Osteoblast (primary cell): ENCODE measurements at regions not wholly inside any gene's neighbourhood (a gene's known extent, or its start where the extent isn't known, plus 50 kb on each side); places are given as distances from the start of the nearest gene placed in this dataset.

ENCODE experiments used
- DNase-seq: peaks from one replicate; pipeline ENCODE4 v3.0.0; 2011; ENCODE audit warnings: low spot score, mixed read lengths; ENCODE audit not compliant: insufficient read length; ENCODE audit errors: missing footprints
- H2AFZ ChIP-seq: 2 replicates; pipeline ENCODE4 v1.6.0; 2011; ENCODE audit warnings: mild to moderate bottlenecking, low read length
- H3K27ac ChIP-seq: 2 replicates; pipeline ENCODE4 v1.5.1; 2011; ENCODE audit warnings: mild to moderate bottlenecking, low read depth, low read length, moderate library complexity
- H3K27me3 ChIP-seq: 2 replicates; pipeline ENCODE4 v1.6.0; 2012; ENCODE audit warnings: mild to moderate bottlenecking, control low read depth, inconsistent platforms, low read length, moderate library complexity; ENCODE audit not compliant: insufficient read depth
- H3K36me3 ChIP-seq: 2 replicates; pipeline ENCODE4 v1.5.1; 2011; ENCODE audit warnings: mild to moderate bottlenecking, low read length, control low read depth, moderate library complexity; ENCODE audit not compliant: insufficient read depth
- H3K4me1 ChIP-seq: 2 replicates; pipeline ENCODE4 v1.5.1; 2011; ENCODE audit warnings: mild to moderate bottlenecking, low read length, control low read depth, moderate library complexity; ENCODE audit not compliant: insufficient read depth
- H3K4me2 ChIP-seq: 2 replicates; pipeline ENCODE4 v1.6.0; 2011; ENCODE audit warnings: mild to moderate bottlenecking, low read length; ENCODE audit not compliant: insufficient read depth
- H3K4me3 ChIP-seq: fragments of 200-600 bp; sonication (generic); 3 replicates; pipeline ENCODE4 v1.5.1; 2012; ENCODE audit warnings: mild to moderate bottlenecking, low read length, inconsistent platforms; ENCODE audit not compliant: insufficient read depth
- H3K79me2 ChIP-seq: 2 replicates; pipeline ENCODE4 v1.6.0; 2012; ENCODE audit warnings: mild to moderate bottlenecking, low read length, control low read depth, inconsistent platforms; ENCODE audit not compliant: insufficient read depth
- H3K9me3 ChIP-seq: 2 replicates; pipeline ENCODE4 v1.5.1; 2011; ENCODE audit warnings: low read depth, low read length, control low read depth
- H4K20me1 ChIP-seq: 2 replicates; pipeline ENCODE4 v1.6.0; 2012; ENCODE audit warnings: mild to moderate bottlenecking, low read length, control low read depth; ENCODE audit not compliant: insufficient read depth
- TF ChIP-seq, protein P1 (sequence below): IDR thresholded peaks from 2 replicates; pipeline ENCODE4 v1.5.1; 2011; ENCODE audit warnings: mild to moderate bottlenecking, low read depth, low read length, moderate library complexity; ENCODE audit errors: extremely low read depth

DNA sequence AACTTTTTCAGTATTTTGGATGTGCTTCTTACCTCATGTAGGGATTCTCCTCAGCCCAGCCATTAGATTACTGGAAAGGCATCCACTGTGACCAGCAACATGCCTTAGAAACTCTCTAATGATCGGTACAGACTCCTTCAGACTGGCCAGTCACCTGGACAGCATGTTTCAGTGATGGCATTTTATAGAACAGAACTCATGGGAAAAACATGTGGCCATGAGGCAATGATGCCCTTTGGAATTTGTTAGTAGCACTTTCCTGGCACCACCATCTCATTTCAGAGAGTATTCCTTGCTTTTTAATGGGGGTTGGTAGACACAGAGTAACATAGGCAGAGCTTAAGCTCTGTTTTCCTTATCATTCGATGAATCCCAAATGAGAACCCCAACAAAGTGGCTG is 72.1 kb upstream of the FAM98A start:
- TF ChIP-seq, protein P1, sequence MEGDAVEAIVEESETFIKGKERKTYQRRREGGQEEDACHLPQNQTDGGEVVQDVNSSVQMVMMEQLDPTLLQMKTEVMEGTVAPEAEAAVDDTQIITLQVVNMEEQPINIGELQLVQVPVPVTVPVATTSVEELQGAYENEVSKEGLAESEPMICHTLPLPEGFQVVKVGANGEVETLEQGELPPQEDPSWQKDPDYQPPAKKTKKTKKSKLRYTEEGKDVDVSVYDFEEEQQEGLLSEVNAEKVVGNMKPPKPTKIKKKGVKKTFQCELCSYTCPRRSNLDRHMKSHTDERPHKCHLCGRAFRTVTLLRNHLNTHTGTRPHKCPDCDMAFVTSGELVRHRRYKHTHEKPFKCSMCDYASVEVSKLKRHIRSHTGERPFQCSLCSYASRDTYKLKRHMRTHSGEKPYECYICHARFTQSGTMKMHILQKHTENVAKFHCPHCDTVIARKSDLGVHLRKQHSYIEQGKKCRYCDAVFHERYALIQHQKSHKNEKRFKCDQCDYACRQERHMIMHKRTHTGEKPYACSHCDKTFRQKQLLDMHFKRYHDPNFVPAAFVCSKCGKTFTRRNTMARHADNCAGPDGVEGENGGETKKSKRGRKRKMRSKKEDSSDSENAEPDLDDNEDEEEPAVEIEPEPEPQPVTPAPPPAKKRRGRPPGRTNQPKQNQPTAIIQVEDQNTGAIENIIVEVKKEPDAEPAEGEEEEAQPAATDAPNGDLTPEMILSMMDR, result no peak
- no peak overlapping the region for H2AFZ ChIP-seq

DNA sequence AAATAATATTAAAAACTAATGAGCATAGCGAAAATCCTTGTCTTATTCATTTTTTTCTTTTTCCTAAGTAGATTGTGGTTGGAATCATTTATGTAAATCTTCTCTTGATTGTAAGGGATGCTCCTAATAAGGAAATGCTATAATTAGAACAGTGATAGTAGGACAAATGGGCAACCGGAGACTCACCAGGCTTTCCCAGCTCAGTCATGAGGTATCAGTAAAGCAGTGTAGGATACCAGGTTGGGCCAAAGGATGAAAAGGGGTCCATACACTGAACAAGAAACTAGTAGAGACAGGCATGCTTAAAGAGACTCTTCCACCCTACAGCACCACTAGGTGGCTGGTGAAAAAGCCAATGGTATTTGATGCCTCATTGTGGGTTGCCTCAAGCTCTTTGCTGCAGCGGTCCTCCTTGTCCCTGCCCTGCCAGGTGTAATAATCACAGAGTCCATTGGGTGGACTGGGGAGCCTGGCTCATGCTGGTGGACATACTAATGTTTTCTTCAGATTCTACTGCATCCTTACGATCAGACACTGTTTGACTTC is 71.4 kb upstream of the FAM98A start:
- no peak overlapping the region for H3K4me3 ChIP-seq
- H4K20me1 ChIP-seq, result no peaks in the 10 kb centered on the region
- H3K27ac ChIP-seq, result no peak overlapping the region
- H3K79me2 ChIP-seq, result no peaks in the 10 kb centered on the region
- no peaks in the 10 kb centered on the region for H3K36me3 ChIP-seq
- no peak for DNase-seq
- no peak overlapping the region for H3K4me2 ChIP-seq
- H3K4me1 ChIP-seq, result no peaks in the 10 kb centered on the region
- H2AFZ ChIP-seq, result no peak overlapping the region
- TF ChIP-seq, protein P1, result peak; percentile 12
- H3K27me3 ChIP-seq, result no peaks in the 10 kb centered on the region
- H3K9me3 ChIP-seq, result no peaks in the 10 kb centered on the region

More for the DNA sequence above, 72.1 kb upstream of the FAM98A start:
- no peaks in the 10 kb centered on the region for H3K4me1 ChIP-seq
- no peaks in the 10 kb centered on the region for H4K20me1 ChIP-seq
- no peak overlapping the region for H3K4me2 ChIP-seq
- H3K27me3 ChIP-seq, result no peaks in the 10 kb centered on the region
- no peaks in the 10 kb centered on the region for H3K36me3 ChIP-seq
- no peaks in the 10 kb centered on the region for H3K9me3 ChIP-seq
- H3K79me2 ChIP-seq, result no peaks in the 10 kb centered on the region
- H3K27ac ChIP-seq, result no peak overlapping the region
- no peak for DNase-seq
- no peak overlapping the region for H3K4me3 ChIP-seq

DNA sequence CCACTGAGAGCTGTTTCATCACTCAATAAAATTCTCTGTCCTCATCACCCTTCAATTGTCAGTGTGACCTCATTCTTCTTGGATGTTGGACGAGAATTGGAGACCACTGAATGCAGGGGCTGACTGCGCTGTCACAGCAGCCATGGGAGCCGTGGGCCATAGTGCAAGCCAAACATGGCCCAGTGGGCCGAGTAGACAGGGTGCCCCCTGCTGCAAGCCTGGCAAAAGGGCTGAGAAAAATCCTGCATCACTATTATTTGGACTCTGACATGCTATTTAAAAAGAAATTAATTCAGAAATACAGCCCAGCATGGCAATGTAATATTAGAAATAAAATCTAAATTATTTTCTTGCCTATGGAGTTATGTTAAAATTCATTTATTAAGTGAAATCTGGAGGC is 67.8 kb upstream of the FAM98A start:
- TF ChIP-seq, protein P1, result no peak
- no peaks in the 10 kb centered on the region for H3K4me1 ChIP-seq
- no peak overlapping the region for H3K4me2 ChIP-seq
- H3K27ac ChIP-seq, result no peak overlapping the region
- H4K20me1 ChIP-seq, result no peaks in the 10 kb centered on the region
- H3K9me3 ChIP-seq, result no peaks in the 10 kb centered on the region
- no peak overlapping the region for H2AFZ ChIP-seq
- H3K4me3 ChIP-seq, result no peak overlapping the region
- no peaks in the 10 kb centered on the region for H3K27me3 ChIP-seq
- DNase-seq, result no peak
- no peaks in the 10 kb centered on the region for H3K36me3 ChIP-seq
- no peaks in the 10 kb centered on the region for H3K79me2 ChIP-seq

DNA sequence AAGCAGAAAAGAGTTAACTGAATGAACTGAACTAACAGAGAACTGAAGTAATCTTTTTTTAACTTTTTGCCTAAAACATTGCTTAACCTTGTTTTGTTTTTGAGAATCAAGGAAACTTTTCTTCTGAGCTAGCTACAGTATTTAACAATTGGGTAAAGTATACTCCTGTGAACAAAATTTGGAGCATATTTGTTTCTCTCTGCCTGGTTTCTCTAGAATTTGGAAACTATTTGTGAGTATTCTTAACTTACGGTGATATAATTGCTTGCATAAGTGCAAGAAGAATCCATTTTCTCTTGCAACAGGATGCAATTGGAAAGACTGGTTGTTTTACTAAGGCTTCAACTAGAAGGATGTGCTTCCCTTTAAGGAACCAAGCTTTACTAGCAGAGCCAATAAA is 65.9 kb upstream of the FAM98A start:
- Histone ChIP-seq H3K27me3 (no peaks in the 10 kb centered on the region), H3K4me2 (no peak overlapping the region), H4K20me1 (no peaks in the 10 kb centered on the region), H3K4me3 (no peak overlapping the region), H3K9me3 (no peaks in the 10 kb centered on the region), H3K79me2 (no peaks in the 10 kb centered on the region), H3K36me3 (no peaks in the 10 kb centered on the region), H2AFZ (no peak overlapping the region), H3K4me1 (no peaks in the 10 kb centered on the region), H3K27ac (no peak overlapping the region)
- TF ChIP-seq, protein P1, result no peak
- DNase-seq, result no peak
